Left colon (tissue), 2 donors: ENCODE measurements at regions not wholly inside any gene's neighbourhood (a gene's known extent, or its start where the extent isn't known, plus 50 kb on each side); places are given as distances from the start of the nearest gene placed in this dataset.

Experiments
- ATAC-seq: fragments of 200-7000 bp; cut with Tn5 transposase; one replicate; pipeline ENCODE4 v1.9.1; 2020; ENCODE audit warnings: mild to moderate bottlenecking, moderate library complexity
- DNase-seq, 2 donors: peaks; one replicate each; pipeline ENCODE4 v3.0.0-alpha.2; 2020
- intact Hi-C, 2 donors: fragments of 100-400 bp; cut with DNase I in 1 of 2; cut with micrococcal nuclease in 1 of 2; formaldehyde crosslinking; loops; one replicate each; pipeline versions ENCODE4 v1.11.2 to v1.14.0; 2022; cut with DNase I, micrococcal nuclease
- donor health status: DM: no; HTN: no; CAD: no.
- donor health status: DM: yes; HTN: yes; CAD: no.

- no peak for ATAC-seq
- no peak for DNase-seq
- intact Hi-C loops, result no loop called here
These were observed 155.4 kb downstream of the AACS start for GRCh38 chr12:125220404-125221273.

GRCh38 chr12:125221602-125222001 is 156.4 kb downstream of the AACS start:
- DNase-seq (no peak), ATAC-seq (no peak)
- intact Hi-C loops, result no loop called here

- intact Hi-C loops, result no loop called here
- DNase-seq (no peak), ATAC-seq (no peak)
These were observed 157.6 kb downstream of the AACS start for GRCh38 chr12:125222876-125223275.

GRCh38 chr12:125225641-125226040 is 160.4 kb downstream of the AACS start:
- DNase-seq (no peak), ATAC-seq (no peak)
- intact Hi-C loops, result no loop called here

- no peak for DNase-seq
- ATAC-seq, result no peak
- intact Hi-C loops, result no loop called here
These were observed 163.5 kb downstream of the AACS start for GRCh38 chr12:125228519-125229260.

- intact Hi-C loops, result no loop called here
- ATAC-seq, result no peak
- DNase-seq, result no peak
These were observed 164.8 kb downstream of the AACS start for GRCh38 chr12:125229878-125230530.

GRCh38 chr12:125233319-125233718 is 168.1 kb downstream of the AACS start:
- no peak for ATAC-seq
- DNase-seq, result no peak
- intact Hi-C loops, result no loop called here

GRCh38 chr12:125239563-125239962 is 174.3 kb downstream of the AACS start:
- ATAC-seq, result no peak
- intact Hi-C loops, result no loop called here
- DNase-seq, result no peak

GRCh38 chr12:125240717-125241116 is 175.5 kb downstream of the AACS start:
- intact Hi-C loops, result no loop called here
- DNase-seq (no peak), ATAC-seq (no peak)

- ATAC-seq (no peak), DNase-seq (no peak)
- intact Hi-C loops, result no loop called here
These were observed 178.6 kb downstream of the AACS start for GRCh38 chr12:125243811-125244210.

- ATAC-seq (no peak), DNase-seq (no peak)
- intact Hi-C loops, result no loop called here
These were observed 179.1 kb downstream of the AACS start for GRCh38 chr12:125244338-125244737.

GRCh38 chr12:125245581-125246557 is 180.6 kb downstream of the AACS start:
- no peak for DNase-seq
- ATAC-seq, result no peak
- intact Hi-C loops, result no loop called here

GRCh38 chr12:125247477-125247876 is 182.2 kb downstream of the AACS start:
- DNase-seq (no peak), ATAC-seq (no peak)
- intact Hi-C loops, result no loop called here

GRCh38 chr12:125249066-125249824 is 184.0 kb downstream of the AACS start:
- ATAC-seq (no peak), DNase-seq (no peak)
- intact Hi-C loops, result no loop called here

GRCh38 chr12:125249932-125250331 is 184.7 kb downstream of the AACS start:
- ATAC-seq (no peak), DNase-seq (no peak)
- intact Hi-C loops, result no loop called here

- intact Hi-C loops, result no loop called here
- ATAC-seq (no peak), DNase-seq (no peak)
These were observed 189.0 kb downstream of the AACS start for GRCh38 chr12:125254236-125254635.

GRCh38 chr12:125254856-125255255 is 189.6 kb downstream of the AACS start:
- ATAC-seq (no peak), DNase-seq (no peak)
- intact Hi-C loops, result no loop called here
